ENCODE measurements at regions not wholly inside any gene's neighbourhood (a gene's known extent, or its start where the extent isn't known, plus 50 kb on each side); places are given as distances from the start of the nearest gene placed in this dataset.

DNA sequence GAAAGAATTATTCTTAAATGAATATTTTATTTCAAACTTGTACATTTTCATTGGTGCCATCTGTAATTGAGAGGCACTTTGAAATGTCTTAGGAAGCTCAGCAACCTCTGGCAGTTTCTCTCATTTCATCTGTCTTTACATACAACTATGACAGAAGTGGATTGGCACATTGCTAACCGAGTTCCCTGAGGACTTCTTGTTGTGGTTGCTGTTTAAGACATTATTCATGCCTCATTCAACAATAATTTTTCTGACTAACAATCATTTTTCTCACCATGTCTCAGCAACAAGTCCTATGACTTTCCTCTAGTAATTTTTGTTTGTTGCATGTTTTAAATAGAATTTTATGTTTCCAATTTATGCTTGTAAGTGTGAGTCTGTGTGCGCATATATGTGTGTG is 284.0 kb upstream of the CWC22 start:
- Mint-ChIP-seq H3K27me3 (ENCODE audit: insufficient read depth) (no peaks in the 10 kb centered on the region), H3K4me1 (peaks cover 8% of the 10 kb centered on the region), H3K27ac (no peak overlapping the region), H3K9me3 (peaks cover 4% of the 10 kb centered on the region), H3K4me3 (no peak overlapping the region), H3K36me3 (ENCODE audit: low read depth) (no peaks in the 10 kb centered on the region)
- Histone ChIP-seq H3K4me3 (ENCODE audit: low read length) (no peak overlapping the region), H3K27me3 (ENCODE audit: control insufficient read depth, insufficient read depth, low read length, poor library complexity, severe bottlenecking) (no peaks in the 10 kb centered on the region), H3K9ac (ENCODE audit: extremely low read depth, low read length, poor library complexity, severe bottlenecking) (no peak overlapping the region), H3K9me3 (ENCODE audit: control insufficient read depth, low read length) (no peaks in the 10 kb centered on the region), H3K27ac (ENCODE audit: low read depth, low read length) (no peak overlapping the region), H3K36me3 (ENCODE audit: control insufficient read depth, insufficient read depth, low read length) (no peaks in the 10 kb centered on the region), H3K4me1 (ENCODE audit: control insufficient read depth, insufficient read depth, low read length) (no peaks in the 10 kb centered on the region)
- WGBS, 2 experiments (ENCODE audit: insufficient coverage in 1 of 2, insufficient read length in 1 of 2): 0 to 30% methylated on average over 1 to 2 of the region's 2 CpGs
- no peak for TF ChIP-seq CTCF (conservative IDR thresholded peaks at IDR 0.05)
- DNase-seq: no peak

DNA sequence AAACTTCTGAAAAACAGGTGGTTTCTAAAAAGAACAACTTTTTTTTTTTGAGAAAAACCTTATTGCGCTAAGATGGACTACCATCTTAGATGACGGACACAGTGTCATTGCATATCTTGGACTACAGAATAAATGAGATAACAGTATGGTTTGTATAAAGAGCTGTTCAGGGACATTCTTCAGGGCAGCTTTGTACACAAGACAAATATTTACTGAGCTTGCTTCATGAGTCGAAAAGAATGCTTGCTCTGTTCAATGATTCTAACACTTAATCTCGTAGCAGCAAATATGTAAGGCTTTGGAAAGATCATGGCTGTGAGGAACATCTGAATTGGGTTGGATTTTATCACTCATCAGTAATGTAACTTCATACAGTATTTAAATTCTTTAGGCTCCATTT is 282.5 kb upstream of the CWC22 start:
- no peaks in the 10 kb centered on the region for H3K9me3 ChIP-seq (ENCODE audit: control insufficient read depth, low read length)
- H3K4me3 ChIP-seq (ENCODE audit: low read length): no peak overlapping the region
- WGBS, 2 experiments (ENCODE audit: insufficient coverage in 1 of 2, insufficient read length in 1 of 2): 97 to 100% methylated on average over 2 to 4 of the region's 4 CpGs
- no peaks in the 10 kb centered on the region for H3K36me3 ChIP-seq (ENCODE audit: control insufficient read depth, insufficient read depth, low read length)
- Mint-ChIP-seq H3K36me3 (ENCODE audit: low read depth) (no peaks in the 10 kb centered on the region), H3K4me3 (no peak overlapping the region), H3K9me3 (peaks cover 4% of the 10 kb centered on the region), H3K27me3 (ENCODE audit: insufficient read depth) (no peaks in the 10 kb centered on the region), H3K27ac (no peak overlapping the region), H3K4me1 (peaks cover 8% of the 10 kb centered on the region)
- no peaks in the 10 kb centered on the region for H3K4me1 ChIP-seq (ENCODE audit: control insufficient read depth, insufficient read depth, low read length)
- no peak overlapping the region for H3K27ac ChIP-seq (ENCODE audit: low read depth, low read length)
- no peaks in the 10 kb centered on the region for H3K27me3 ChIP-seq (ENCODE audit: control insufficient read depth, insufficient read depth, low read length, poor library complexity, severe bottlenecking)
- no peak for TF ChIP-seq CTCF (conservative IDR thresholded peaks at IDR 0.05)
- no peak overlapping the region for H3K9ac ChIP-seq (ENCODE audit: extremely low read depth, low read length, poor library complexity, severe bottlenecking)
- no peak for DNase-seq

- Mint-ChIP-seq H3K27me3 (ENCODE audit: insufficient read depth) (no peaks in the 10 kb centered on the region), H3K27ac (no peak overlapping the region)
- WGBS, 2 experiments (ENCODE audit: insufficient coverage in 1 of 2, insufficient read length in 1 of 2): 100% methylated on average over 1 of the region's 1 CpG
These were observed 272.5 kb upstream of the CWC22 start for GRCh38 chr2:180279581-180279980.

More at GRCh38 chr2:180279581-180279980, 272.5 kb upstream of the CWC22 start:
- Mint-ChIP-seq H3K4me1 (no peaks in the 10 kb centered on the region), H3K9me3 (no peaks in the 10 kb centered on the region), H3K36me3 (ENCODE audit: low read depth) (no peaks in the 10 kb centered on the region), H3K4me3 (no peak overlapping the region)
- Histone ChIP-seq H3K9ac (ENCODE audit: extremely low read depth, low read length, poor library complexity, severe bottlenecking) (no peak overlapping the region), H3K27ac (ENCODE audit: low read depth, low read length) (no peak overlapping the region), H3K36me3 (ENCODE audit: control insufficient read depth, insufficient read depth, low read length) (no peaks in the 10 kb centered on the region), H3K4me1 (ENCODE audit: control insufficient read depth, insufficient read depth, low read length) (no peaks in the 10 kb centered on the region), H3K9me3 (ENCODE audit: control insufficient read depth, low read length) (no peaks in the 10 kb centered on the region), H3K27me3 (ENCODE audit: control insufficient read depth, insufficient read depth, low read length, poor library complexity, severe bottlenecking) (no peaks in the 10 kb centered on the region), H3K4me3 (ENCODE audit: low read length) (no peak overlapping the region)
- TF ChIP-seq CTCF (conservative IDR thresholded peaks at IDR 0.05): no peak
- DNase-seq: no peak
